ENCODE measurements at regions not wholly inside any gene's neighbourhood (a gene's known extent, or its start where the extent isn't known, plus 50 kb on each side); places are given as distances from the start of the nearest gene placed in this dataset.

DNA sequence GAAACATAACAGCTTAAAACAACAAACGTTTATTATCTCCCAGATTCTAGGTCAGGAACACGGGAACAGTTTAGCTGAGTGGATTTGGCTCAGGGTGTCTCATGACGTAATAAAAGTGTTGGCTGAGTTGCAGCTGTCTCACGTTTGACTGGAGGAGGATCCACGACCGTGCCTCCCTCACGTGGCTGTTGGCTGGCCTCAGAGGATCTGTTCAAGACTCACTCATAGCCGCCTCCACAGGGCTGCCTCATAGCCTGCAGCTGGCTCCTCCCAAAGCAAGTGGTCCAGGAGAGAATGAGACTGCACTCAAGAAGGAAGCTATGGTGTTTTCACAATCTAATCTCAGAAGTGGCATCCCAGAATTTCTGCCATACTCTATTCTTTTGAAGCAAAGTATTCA lies 167.1 kb downstream of the RPRM start:
- H3K36me3 ChIP-seq: no peaks in the 10 kb centered on the region
- no peaks in the 10 kb centered on the region for H3K27me3 ChIP-seq
- DNase-seq: no peak
- in situ Hi-C loops (cut with MboI; ENCODE audit: low pct_ligation_motif_present in 1 of 4, low pct_unique_long_range_greater_than_20kb in 1 of 4, low sequenced_read_pairs in 3 of 4) (no loop called here), intact Hi-C loops (cut with DNase I; ENCODE audit: low total_unique reads) (no loop called here)
- H3K4me1 ChIP-seq: no peaks in the 10 kb centered on the region
- H3K27ac ChIP-seq: no peak overlapping the region
- no peak for TF ChIP-seq POLR2A (IDR thresholded peaks at IDR 0.05)
- TF ChIP-seq EP300 (IDR thresholded peaks at IDR 0.05; ENCODE audit: low read depth): no peak
- TF ChIP-seq CTCF (IDR thresholded peaks at IDR 0.05): no peak
- no peak for TF ChIP-seq POLR2AphosphoS5 (IDR thresholded peaks at IDR 0.05)
- H3K4me3 ChIP-seq: no peak overlapping the region
- H3K9me3 ChIP-seq: no peaks in the 10 kb centered on the region
- 35 to 37% methylated on average over 6 to 8 of the region's 8 CpGs for WGBS, 2 donors (ENCODE audit: low coverage in 1 of 2)

DNA sequence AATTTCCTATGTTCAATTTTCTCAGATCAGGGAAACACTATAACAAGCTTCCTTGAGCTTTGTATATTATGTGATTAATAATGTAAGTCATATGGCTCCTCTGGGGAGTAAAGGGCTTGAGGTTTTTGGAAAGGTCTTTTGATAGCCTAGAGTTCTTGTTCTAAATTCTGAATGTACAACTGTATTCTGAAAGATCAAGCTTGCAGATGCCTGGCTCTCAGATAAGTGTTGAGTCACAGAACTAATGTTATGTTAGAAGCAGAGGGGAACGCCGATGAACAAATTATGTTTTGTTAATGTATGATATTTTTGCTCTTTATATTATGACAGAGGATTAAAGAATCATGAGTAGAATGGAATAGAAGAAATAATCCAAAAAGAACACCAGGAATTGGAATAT lies 170.1 kb downstream of the RPRM start:
- Histone ChIP-seq H3K4me1 (no peaks in the 10 kb centered on the region), H3K27ac (no peak overlapping the region), H3K27me3 (no peaks in the 10 kb centered on the region), H3K4me3 (no peak overlapping the region), H3K36me3 (no peaks in the 10 kb centered on the region), H3K9me3 (no peaks in the 10 kb centered on the region)
- no peak for TF ChIP-seq POLR2AphosphoS5 (IDR thresholded peaks at IDR 0.05)
- TF ChIP-seq CTCF (IDR thresholded peaks at IDR 0.05): no peak
- TF ChIP-seq POLR2A (IDR thresholded peaks at IDR 0.05): no peak
- TF ChIP-seq EP300 (IDR thresholded peaks at IDR 0.05; ENCODE audit: low read depth): no peak
- in situ Hi-C loops (cut with MboI; ENCODE audit: low pct_ligation_motif_present in 1 of 4, low pct_unique_long_range_greater_than_20kb in 1 of 4, low sequenced_read_pairs in 3 of 4): no loop called here
- DNase-seq: no peak
- 71 to 76% methylated on average over 2 of the region's 2 CpGs for WGBS, 2 donors (ENCODE audit: low coverage in 1 of 2)
- intact Hi-C loops (cut with DNase I; ENCODE audit: low total_unique reads): no loop called here

DNA sequence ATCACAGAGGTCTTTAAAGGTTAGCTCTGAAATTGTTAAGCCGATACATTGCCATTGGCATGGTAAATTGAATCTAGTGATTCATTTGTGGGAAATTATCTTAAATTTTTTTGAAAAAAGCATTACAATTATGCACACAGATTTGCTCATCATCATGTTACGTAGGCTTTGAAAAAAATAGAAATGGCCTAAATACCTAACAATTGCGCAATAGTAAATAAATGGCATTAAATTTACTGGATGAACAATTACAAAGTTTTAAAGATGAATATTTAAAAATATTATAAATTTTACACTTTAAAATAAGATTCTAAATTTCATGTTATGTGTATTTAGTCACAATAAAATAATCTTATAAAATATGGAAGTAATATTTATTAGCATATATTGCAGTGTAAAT lies 171.3 kb downstream of the RPRM start:
- WGBS, 2 donors (ENCODE audit: low coverage in 1 of 2): 67 to 82% methylated on average over 3 of the region's 3 CpGs
- in situ Hi-C loops (cut with MboI; ENCODE audit: low pct_ligation_motif_present in 1 of 4, low pct_unique_long_range_greater_than_20kb in 1 of 4, low sequenced_read_pairs in 3 of 4) (no loop called here), intact Hi-C loops (cut with DNase I; ENCODE audit: low total_unique reads) (no loop called here)
- Histone ChIP-seq H3K36me3 (no peaks in the 10 kb centered on the region), H3K9me3 (no peaks in the 10 kb centered on the region), H3K4me1 (no peaks in the 10 kb centered on the region), H3K4me3 (no peak overlapping the region), H3K27ac (no peak overlapping the region), H3K27me3 (no peaks in the 10 kb centered on the region)
- DNase-seq: no peak
- TF ChIP-seq POLR2AphosphoS5 (IDR thresholded peaks at IDR 0.05) (no peak), CTCF (IDR thresholded peaks at IDR 0.05) (no peak), EP300 (IDR thresholded peaks at IDR 0.05; ENCODE audit: low read depth) (no peak), POLR2A (IDR thresholded peaks at IDR 0.05) (no peak)

DNA sequence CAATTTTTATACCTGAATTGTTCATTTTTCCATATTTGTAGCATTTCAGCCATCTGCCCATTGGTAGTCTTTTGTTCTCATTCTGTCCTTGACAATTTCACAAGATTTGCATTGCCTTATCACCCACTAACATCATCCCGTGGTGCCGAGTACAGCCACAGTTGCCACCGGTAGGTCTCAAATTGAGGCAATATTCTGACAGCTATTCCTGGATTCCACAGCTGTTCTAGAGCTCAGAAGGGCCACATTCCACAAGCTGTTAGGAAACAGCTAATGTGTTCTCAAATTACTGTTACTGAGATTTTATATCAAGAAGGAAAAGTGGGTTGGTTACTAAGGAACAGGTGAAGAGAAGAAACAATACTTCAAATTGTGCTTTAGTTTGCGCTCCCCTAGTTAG lies 178.8 kb downstream of the RPRM start:
- no peaks in the 10 kb centered on the region for H3K36me3 ChIP-seq
- no peak for DNase-seq
- H3K4me1 ChIP-seq: no peaks in the 10 kb centered on the region
- WGBS, 2 donors (ENCODE audit: low coverage in 1 of 2): 85 to 96% methylated on average over 4 of the region's 4 CpGs
- TF ChIP-seq POLR2A (IDR thresholded peaks at IDR 0.05) (no peak), POLR2AphosphoS5 (IDR thresholded peaks at IDR 0.05) (no peak)
- H3K27ac ChIP-seq: no peak overlapping the region
- no peaks in the 10 kb centered on the region for H3K27me3 ChIP-seq
- H3K4me3 ChIP-seq: no peak overlapping the region
- in situ Hi-C loops (cut with MboI; ENCODE audit: low pct_ligation_motif_present in 1 of 4, low pct_unique_long_range_greater_than_20kb in 1 of 4, low sequenced_read_pairs in 3 of 4): no loop called here
- no peaks in the 10 kb centered on the region for H3K9me3 ChIP-seq
- intact Hi-C loops (cut with DNase I; ENCODE audit: low total_unique reads): no loop called here

GRCh38 chr2:153299217-153299616 lies 179.3 kb downstream of the RPRM start:
- no peak overlapping the region for H3K4me3 ChIP-seq
- intact Hi-C loops (cut with DNase I; ENCODE audit: low total_unique reads) (no loop called here), in situ Hi-C loops (cut with MboI; ENCODE audit: low pct_ligation_motif_present in 1 of 4, low pct_unique_long_range_greater_than_20kb in 1 of 4, low sequenced_read_pairs in 3 of 4) (no loop called here)
- no peaks in the 10 kb centered on the region for H3K4me1 ChIP-seq
- no peak for DNase-seq
- no peaks in the 10 kb centered on the region for H3K36me3 ChIP-seq
- 62 to 64% methylated on average over 3 of the region's 3 CpGs for WGBS, 2 donors (ENCODE audit: low coverage in 1 of 2)
- H3K9me3 ChIP-seq: no peaks in the 10 kb centered on the region
- H3K27me3 ChIP-seq: no peaks in the 10 kb centered on the region
- H3K27ac ChIP-seq: no peak overlapping the region
- TF ChIP-seq CTCF (IDR thresholded peaks at IDR 0.05) (no peak), EP300 (IDR thresholded peaks at IDR 0.05; ENCODE audit: low read depth) (no peak), POLR2A (IDR thresholded peaks at IDR 0.05) (no peak), POLR2AphosphoS5 (IDR thresholded peaks at IDR 0.05) (no peak)
